A549 (cell line): ENCODE measurements at regions not wholly inside any gene's neighbourhood (a gene's known extent, or its start where the extent isn't known, plus 50 kb on each side); places are given as distances from the start of the nearest gene placed in this dataset.

Experiments
- ATAC-seq, 2 experiments: fragments of 200-7000 bp in 1 of 2; fragments of >200 bp in 1 of 2; cut with Nextera tagmentation in 1 of 2; cut with Tn5 transposase in 1 of 2; 3 replicates each; pipeline versions ENCODE4 v1.8.0 to v1.9.1; 2018 to 2020; ENCODE audit warnings: mild to moderate bottlenecking in 1 of 2, moderate library complexity in 1 of 2
- CTCF ChIA-PET: fragments of 300-600 bp; sonication (Branson Sonifier 250); formaldehyde crosslinking; extraction: SDS; loops from one replicate; lab custom pipeline; 2021; ENCODE audit warnings: antibody characterized with exemption, inconsistent platforms; lab: Yijun Ruan, JAX
- POLR2A ChIA-PET: fragments of 350-600 bp; formaldehyde crosslinking; extraction: SDS; loops from one replicate; lab custom pipeline; 2021; ENCODE audit warnings: antibody characterized with exemption, inconsistent platforms; lab: Yijun Ruan, JAX
- DNase-seq, 2 experiments: peaks; one replicate each; pipeline versions ENCODE4 v3.0.0 to v3.0.0-alpha.2; 2011 to 2016; ENCODE audit warnings: low read depth in 1 of 2, low spot score in 1 of 2
- FAIRE-seq: peaks from 2 replicates; lab custom pipeline; 2011; peaks lifted over from hg19 to GRCh38; lab: Jason Lieb, UNC
- H3K27ac ChIP-seq, 2 experiments: fragments of >200 bp; sonication (Bioruptor Twin); formaldehyde crosslinking; 3 replicates each; pipeline ENCODE4 v1.5.1; 2016 to 2017
- H3K4me1 ChIP-seq: fragments of >200 bp; sonication (Bioruptor Twin); formaldehyde crosslinking; 3 replicates; pipeline ENCODE4 v1.6.1; 2016
- H3K4me2 ChIP-seq: fragments of >200 bp; sonication (Bioruptor Twin); formaldehyde crosslinking; 3 replicates; pipeline ENCODE4 v1.6.1; 2016
- H3K4me3 ChIP-seq: fragments of >200 bp; sonication (Bioruptor Twin); formaldehyde crosslinking; 3 replicates; pipeline ENCODE4 v1.5.1; 2016
- H3K9me3 ChIP-seq: fragments of >200 bp; sonication (Bioruptor Twin); formaldehyde crosslinking; 3 replicates; pipeline ENCODE4 v1.6.1; 2016
- BHLHE40 ChIP-seq: IDR thresholded peaks from 2 replicates; pipeline ENCODE4 v1.6.1; 2012; ENCODE audit warnings: low read depth, low read length, inconsistent platforms
- CHD4 ChIP-seq: fragments of 200-600 bp; sonication (generic); IDR thresholded peaks from 2 replicates; pipeline ENCODE4 v1.6.1; 2016; ENCODE audit warnings: antibody characterized with exemption, mild to moderate bottlenecking, borderline replicate concordance
- EHMT2 ChIP-seq: fragments of 200-600 bp; sonication (generic); IDR thresholded peaks from 2 replicates; pipeline ENCODE4 v1.6.1; 2016; ENCODE audit warnings: antibody characterized with exemption, low read depth, mild to moderate bottlenecking, moderate library complexity
- EP300 ChIP-seq, 2 experiments: fragments of >200 bp; sonication (Bioruptor Twin); formaldehyde crosslinking; IDR thresholded peaks; 2 replicates in 1 of 2; 3 replicates in 1 of 2; pipeline ENCODE4 v1.6.1; 2016 to 2017
- FOSB ChIP-seq: fragments of 250-450 bp; sonication (Bioruptor Pico); IDR thresholded peaks from 2 replicates; pipeline ENCODE4 v1.5.0; 2020; ENCODE audit warnings: mild to moderate bottlenecking, moderate library complexity
- HEYL ChIP-seq: fragments of 250-450 bp; sonication (Bioruptor Pico); IDR thresholded peaks from 2 replicates; pipeline ENCODE4 v1.8.0; 2021; ENCODE audit warnings: mild to moderate bottlenecking, moderate library complexity
- HMGXB4 ChIP-seq: fragments of 250-450 bp; sonication (Bioruptor Pico); IDR thresholded peaks from 2 replicates; pipeline ENCODE4 v1.5.0; 2021; ENCODE audit warnings: mild to moderate bottlenecking, moderate library complexity, borderline replicate concordance
- HOXA7 ChIP-seq: fragments of 250-450 bp; sonication (Bioruptor Pico); IDR thresholded peaks from 2 replicates; pipeline ENCODE4 v1.5.0; 2020; ENCODE audit warnings: mild to moderate bottlenecking, moderate library complexity
- NR3C1 ChIP-seq: fragments of >200 bp; sonication (Bioruptor Twin); formaldehyde crosslinking; IDR thresholded peaks from 3 replicates; pipeline ENCODE4 v1.6.1; 2017
- RARB ChIP-seq: fragments of 250-450 bp; sonication (Bioruptor Pico); IDR thresholded peaks from 2 replicates; pipeline ENCODE4 v1.8.0; 2021; ENCODE audit warnings: mild to moderate bottlenecking, moderate library complexity
- RCOR1 ChIP-seq: fragments of 150-350 bp; IDR thresholded peaks from 2 replicates; pipeline ENCODE4 v1.6.1; 2014; ENCODE audit warnings: antibody characterized with exemption, low read length, low read depth
- REST ChIP-seq: fragments of 200-600 bp; sonication (generic); IDR thresholded peaks from 2 replicates; pipeline ENCODE4 v1.6.1; 2016; ENCODE audit warnings: antibody characterized with exemption, mild to moderate bottlenecking, moderate library complexity
- SMC3 ChIP-seq: fragments of >200 bp; sonication (Bioruptor Twin); formaldehyde crosslinking; IDR thresholded peaks from 3 replicates; pipeline ENCODE4 v1.6.1; 2018; ENCODE audit warnings: inconsistent platforms
- SREBF2 ChIP-seq: fragments of 450-650 bp; IDR thresholded peaks from 2 replicates; pipeline ENCODE4 v1.6.1; 2014; ENCODE audit warnings: mild to moderate bottlenecking, moderate library complexity
- ZSCAN20 ChIP-seq: fragments of 250-450 bp; sonication (Bioruptor Pico); IDR thresholded peaks from 2 replicates; pipeline ENCODE4 v1.8.0; 2022; ENCODE audit warnings: mild to moderate bottlenecking, moderate library complexity
- WGBS: methylation state at CpG from one replicate; pipeline ENCODE4 v1.1.6; 2017; ENCODE audit errors: missing lambda C conversion rate; 5-methylcytosine and 5-hydroxymethylcytosine counted together
- TF ChIP-seq, protein P1 (sequence below): IDR thresholded peaks from 2 replicates; pipeline ENCODE4 v1.6.1; 2012; ENCODE audit warnings: low read depth, borderline replicate concordance
- TF ChIP-seq, protein P2 (sequence below): IDR thresholded peaks from 2 replicates; pipeline ENCODE4 v1.6.1; 2012
- TF ChIP-seq, protein P3 (sequence below): fragments of >200 bp; sonication (Bioruptor Twin); formaldehyde crosslinking; IDR thresholded peaks from 3 replicates; pipeline ENCODE4 v1.5.1; 2016
- TF ChIP-seq, protein P4 (sequence below): fragments of 450-650 bp; IDR thresholded peaks from 2 replicates; pipeline ENCODE4 v1.6.1; 2014; ENCODE audit warnings: antibody characterized with exemption

DNA sequence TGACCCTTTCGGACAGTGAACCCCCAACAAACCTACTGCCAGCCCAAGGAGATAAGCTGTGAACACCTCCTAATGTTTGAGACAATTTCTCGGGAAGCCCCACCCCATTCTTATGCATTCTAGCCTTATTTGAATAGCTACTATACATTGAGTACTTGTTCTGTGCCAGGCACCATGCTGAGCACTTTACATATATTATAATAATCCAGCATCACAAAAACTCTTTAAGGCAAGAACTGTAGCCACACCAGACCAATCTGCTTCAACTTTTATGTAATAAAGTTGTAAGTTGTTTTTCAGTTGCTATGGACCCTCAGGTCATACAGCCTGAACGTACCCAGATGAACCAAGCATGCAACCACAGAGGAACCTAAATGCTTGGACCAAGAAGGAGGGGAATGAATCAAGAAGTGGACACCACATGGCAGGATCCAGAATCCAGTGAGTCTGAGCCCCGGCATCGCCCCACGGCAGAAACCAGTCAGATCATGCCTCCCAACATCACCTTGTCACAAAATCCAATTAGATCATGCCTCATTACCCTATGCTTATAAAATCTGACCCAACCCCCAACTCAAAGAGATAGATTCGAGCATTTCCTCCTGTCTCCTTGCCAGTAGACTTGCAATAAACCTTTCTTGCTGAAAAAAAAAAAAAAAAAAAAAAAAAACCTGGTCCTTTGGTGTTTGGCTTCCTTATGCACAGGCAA is 225.0 kb downstream of the QDPR start:
- DNase-seq (no peak), FAIRE-seq (no peak)
- POLR2A ChIA-PET = no interaction called here

More for the DNA sequence above, 225.0 kb downstream of the QDPR start:
- no peaks in the 10 kb centered on the region for H3K9me3 ChIP-seq
- no peak overlapping the region for H3K4me2 ChIP-seq
- TF ChIP-seq RARB (CRISPR knock-in tag) = no peak
- no peak for TF ChIP-seq EHMT2
- no peak for TF ChIP-seq RCOR1
- no peak for TF ChIP-seq SMC3
- no peak for TF ChIP-seq CHD4
- no peak for TF ChIP-seq REST
- TF ChIP-seq, protein P1, sequence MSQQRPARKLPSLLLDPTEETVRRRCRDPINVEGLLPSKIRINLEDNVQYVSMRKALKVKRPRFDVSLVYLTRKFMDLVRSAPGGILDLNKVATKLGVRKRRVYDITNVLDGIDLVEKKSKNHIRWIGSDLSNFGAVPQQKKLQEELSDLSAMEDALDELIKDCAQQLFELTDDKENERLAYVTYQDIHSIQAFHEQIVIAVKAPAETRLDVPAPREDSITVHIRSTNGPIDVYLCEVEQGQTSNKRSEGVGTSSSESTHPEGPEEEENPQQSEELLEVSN = no peak
- TF ChIP-seq EP300 (IDR thresholded peaks at IDR 0.05) = no peak
- no peak for TF ChIP-seq HMGXB4 (CRISPR knock-in tag)
- no peak for TF ChIP-seq NR3C1
- TF ChIP-seq, protein P2, sequence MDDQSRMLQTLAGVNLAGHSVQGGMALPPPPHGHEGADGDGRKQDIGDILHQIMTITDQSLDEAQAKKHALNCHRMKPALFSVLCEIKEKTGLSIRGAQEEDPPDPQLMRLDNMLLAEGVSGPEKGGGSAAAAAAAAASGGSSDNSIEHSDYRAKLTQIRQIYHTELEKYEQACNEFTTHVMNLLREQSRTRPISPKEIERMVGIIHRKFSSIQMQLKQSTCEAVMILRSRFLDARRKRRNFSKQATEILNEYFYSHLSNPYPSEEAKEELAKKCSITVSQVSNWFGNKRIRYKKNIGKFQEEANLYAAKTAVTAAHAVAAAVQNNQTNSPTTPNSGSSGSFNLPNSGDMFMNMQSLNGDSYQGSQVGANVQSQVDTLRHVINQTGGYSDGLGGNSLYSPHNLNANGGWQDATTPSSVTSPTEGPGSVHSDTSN = no peak
- TF ChIP-seq SREBF2 = no peak
- no peak for TF ChIP-seq HOXA7
- TF ChIP-seq, protein P3, sequence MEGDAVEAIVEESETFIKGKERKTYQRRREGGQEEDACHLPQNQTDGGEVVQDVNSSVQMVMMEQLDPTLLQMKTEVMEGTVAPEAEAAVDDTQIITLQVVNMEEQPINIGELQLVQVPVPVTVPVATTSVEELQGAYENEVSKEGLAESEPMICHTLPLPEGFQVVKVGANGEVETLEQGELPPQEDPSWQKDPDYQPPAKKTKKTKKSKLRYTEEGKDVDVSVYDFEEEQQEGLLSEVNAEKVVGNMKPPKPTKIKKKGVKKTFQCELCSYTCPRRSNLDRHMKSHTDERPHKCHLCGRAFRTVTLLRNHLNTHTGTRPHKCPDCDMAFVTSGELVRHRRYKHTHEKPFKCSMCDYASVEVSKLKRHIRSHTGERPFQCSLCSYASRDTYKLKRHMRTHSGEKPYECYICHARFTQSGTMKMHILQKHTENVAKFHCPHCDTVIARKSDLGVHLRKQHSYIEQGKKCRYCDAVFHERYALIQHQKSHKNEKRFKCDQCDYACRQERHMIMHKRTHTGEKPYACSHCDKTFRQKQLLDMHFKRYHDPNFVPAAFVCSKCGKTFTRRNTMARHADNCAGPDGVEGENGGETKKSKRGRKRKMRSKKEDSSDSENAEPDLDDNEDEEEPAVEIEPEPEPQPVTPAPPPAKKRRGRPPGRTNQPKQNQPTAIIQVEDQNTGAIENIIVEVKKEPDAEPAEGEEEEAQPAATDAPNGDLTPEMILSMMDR = no peak
- TF ChIP-seq BHLHE40 = no peak
- no peak for TF ChIP-seq FOSB (CRISPR knock-in tag)
- TF ChIP-seq HEYL (CRISPR knock-in tag) = no peak
- TF ChIP-seq, protein P4, sequence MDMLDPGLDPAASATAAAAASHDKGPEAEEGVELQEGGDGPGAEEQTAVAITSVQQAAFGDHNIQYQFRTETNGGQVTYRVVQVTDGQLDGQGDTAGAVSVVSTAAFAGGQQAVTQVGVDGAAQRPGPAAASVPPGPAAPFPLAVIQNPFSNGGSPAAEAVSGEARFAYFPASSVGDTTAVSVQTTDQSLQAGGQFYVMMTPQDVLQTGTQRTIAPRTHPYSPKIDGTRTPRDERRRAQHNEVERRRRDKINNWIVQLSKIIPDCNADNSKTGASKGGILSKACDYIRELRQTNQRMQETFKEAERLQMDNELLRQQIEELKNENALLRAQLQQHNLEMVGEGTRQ = no peak
- no peak for TF ChIP-seq ZSCAN20 (CRISPR knock-in tag)
- CTCF ChIA-PET = no interaction called here
- WGBS = 3% methylated on average over 5 of the region's 7 CpGs
- no peak overlapping the region for H3K4me3 ChIP-seq
- H3K4me1 ChIP-seq = no peaks in the 10 kb centered on the region
- no peak overlapping the region for H3K27ac ChIP-seq
- no peak for ATAC-seq
